ENCODE measurements at regions not wholly inside any gene's neighbourhood (a gene's known extent, or its start where the extent isn't known, plus 50 kb on each side); places are given as distances from the start of the nearest gene placed in this dataset.

GRCh38 chr4:100649417-100649816 is 131.6 kb upstream of the EMCN start:
- Histone ChIP-seq H3K9me3 (ENCODE audit: control insufficient read depth, insufficient read depth, low read length) (no peaks in the 10 kb centered on the region), H2AFZ (replicated peaks; ENCODE audit: low read length, poor library complexity) (no peak overlapping the region), H3K4ac (ENCODE audit: low read depth, low read length) (no peak overlapping the region), H2BK20ac (ENCODE audit: low read depth, low read length) (no peak overlapping the region), H3K4me2 (ENCODE audit: low read depth, low read length) (no peak overlapping the region), H3K18ac (ENCODE audit: low read depth, low read length) (no peak overlapping the region), H2AK5ac (ENCODE audit: low read depth, low read length) (no peak overlapping the region), H4K20me1 (ENCODE audit: insufficient read depth, low read length) (no peaks in the 10 kb centered on the region), H4K91ac (ENCODE audit: insufficient read depth, low read depth, low read length) (no peak overlapping the region), H2AK9ac (replicated peaks; ENCODE audit: low read depth, low read length, poor library complexity) (no peak overlapping the region), H2BK15ac (ENCODE audit: low read depth, low read length) (no peak overlapping the region), H3K23ac (ENCODE audit: low read depth, low read length) (no peak overlapping the region), H3K9me1 (ENCODE audit: insufficient read depth, low read length) (no peaks in the 10 kb centered on the region), H2BK5ac (ENCODE audit: low read depth, low read length, poor library complexity, severe bottlenecking) (no peak overlapping the region), H3K9ac (ENCODE audit: low read depth, low read length) (no peak overlapping the region), H2BK120ac (ENCODE audit: low read depth, low read length) (no peak overlapping the region), H3K4me3 (ENCODE audit: insufficient read depth, low read depth, low read length) (no peak overlapping the region), H3K27me3 (ENCODE audit: control insufficient read depth, insufficient read depth, low read length) (no peaks in the 10 kb centered on the region), H3K4me1 (ENCODE audit: control insufficient read depth, insufficient read depth, low read length) (no peaks in the 10 kb centered on the region), H3K14ac (replicated peaks; ENCODE audit: low read depth, low read length) (no peak overlapping the region), H3K56ac (ENCODE audit: extremely low read depth, insufficient read depth, low read length) (no peak overlapping the region), H4K5ac (ENCODE audit: low read depth, low read length) (no peak overlapping the region), H3K36me3 (ENCODE audit: control insufficient read depth, insufficient read depth, low read length) (no peaks in the 10 kb centered on the region), H4K8ac (ENCODE audit: low read depth in 2 of 2, low read length in 2 of 2) (no peak overlapping the region), H3K27ac (ENCODE audit: insufficient read depth, low read length) (no peak overlapping the region), H3K79me1 (ENCODE audit: low read depth in 1 of 2, low read length in 2 of 2) (no peaks in the 10 kb centered on the region)
- POLR2A ChIA-PET (ENCODE audit: unreplicated experiment), result no interaction called here
- in situ Hi-C loops (cut with MboI; ENCODE audit: low sequenced_read_pairs), result no loop called here
- intact Hi-C loops (cut with micrococcal nuclease), result no loop called here
- ATAC-seq (ENCODE audit: low read depth), result no peak
- no CpG with 5 or more reads among the region's 1 CpG for WGBS, 2 experiments (ENCODE audit: extremely low coverage in 2 of 2, insufficient read length in 1 of 2)
- BruUV-seq (replicated peaks), result no TSS peak
- dilution Hi-C loops (cut with HindIII; ENCODE audit: low sequenced_read_pairs, unreplicated experiment), result no loop called here
- TF ChIP-seq MXI1 (IDR thresholded peaks at IDR 0.05; ENCODE audit: borderline replicate concordance, low read depth, low read length) (no peak), CHD1 (IDR thresholded peaks at IDR 0.05; ENCODE audit: low read depth, low read length) (no peak), RAD21 (IDR thresholded peaks at IDR 0.05; ENCODE audit: low read length) (no peak), FOS (IDR thresholded peaks at IDR 0.05; ENCODE audit: low read depth, low read length) (no peak)
- no peak for DNase-seq
- CTCF ChIA-PET, result no interaction called here

Data from IMR-90 (cell line).